Memory B cell (primary cell): ENCODE measurements at regions not wholly inside any gene's neighbourhood (a gene's known extent, or its start where the extent isn't known, plus 50 kb on each side); places are given as distances from the start of the nearest gene placed in this dataset.
"Not testable (repeated sequence)": the region's sequence is repeated elsewhere in the genome, so short reads cannot be mapped to it uniquely, and the experiment has no call there.

ENCODE experiments used
- ATAC-seq: fragments of 150-1000 bp; cut with Tn5 transposase; 2 replicates; pipeline ENCODE4 v1.10.0; 2021; ENCODE audit warnings: low read depth, mild to moderate bottlenecking, moderate library complexity
- DNase-seq, 2 donors: peaks; one replicate each; pipeline ENCODE4 v3.0.0; 2022; ENCODE audit warnings: low spot score in 2 of 2
- H3K27ac Mint-ChIP-seq: one replicate; pipeline ENCODE4 v1.8.0; 2022; ENCODE audit warnings: mild to moderate bottlenecking, moderate library complexity, mixed read lengths
- H3K27me3 Mint-ChIP-seq: one replicate; pipeline ENCODE4 v1.8.0; 2022; ENCODE audit warnings: mixed read lengths
- H3K36me3 Mint-ChIP-seq: one replicate; pipeline ENCODE4 v1.8.0; 2022; ENCODE audit warnings: mild to moderate bottlenecking, mixed read lengths
- H3K4me1 Mint-ChIP-seq: one replicate; pipeline ENCODE4 v1.8.0; 2022; ENCODE audit warnings: mixed read lengths
- H3K4me3 Mint-ChIP-seq: one replicate; pipeline ENCODE4 v1.8.0; 2022; ENCODE audit warnings: mild to moderate bottlenecking, moderate library complexity, mixed read lengths
- H3K9me3 Mint-ChIP-seq: one replicate; pipeline ENCODE4 v1.8.0; 2022; ENCODE audit warnings: mixed read lengths

DNA sequence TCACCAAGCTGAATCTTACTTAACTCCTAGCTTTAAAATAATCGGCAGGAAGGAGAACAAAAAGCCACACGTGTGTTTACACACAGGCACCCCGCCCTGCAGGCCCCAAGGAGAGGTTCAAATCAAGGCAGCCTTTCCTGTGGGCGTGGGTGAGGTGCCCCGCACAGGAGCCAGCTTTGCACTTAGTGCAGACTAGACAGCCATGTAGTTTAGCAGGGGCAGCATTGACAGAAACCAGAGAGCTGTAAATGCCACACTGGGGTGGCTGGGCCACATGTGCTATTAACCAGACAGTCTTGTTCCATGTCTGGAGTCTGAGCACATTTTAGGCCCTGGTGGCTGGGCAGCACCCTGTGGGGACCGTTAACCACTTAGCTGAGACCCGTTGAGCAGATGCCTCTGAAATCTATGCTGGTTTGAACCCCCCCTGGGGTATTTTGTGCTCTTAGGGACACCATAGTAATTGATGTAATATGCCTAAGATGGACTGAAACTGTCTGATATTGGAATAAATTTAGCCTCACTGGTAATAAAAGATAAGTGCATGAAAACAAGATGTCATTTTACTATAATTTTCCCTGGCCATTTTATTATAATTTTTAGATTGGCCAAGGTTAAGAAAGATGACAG, 106.4 kb upstream of the KCNG1 start:
- peak; percentile 47 for ATAC-seq
- no peaks in the 10 kb centered on the region for H3K36me3 Mint-ChIP-seq
- no peaks in the 10 kb centered on the region for H3K9me3 Mint-ChIP-seq

DNA sequence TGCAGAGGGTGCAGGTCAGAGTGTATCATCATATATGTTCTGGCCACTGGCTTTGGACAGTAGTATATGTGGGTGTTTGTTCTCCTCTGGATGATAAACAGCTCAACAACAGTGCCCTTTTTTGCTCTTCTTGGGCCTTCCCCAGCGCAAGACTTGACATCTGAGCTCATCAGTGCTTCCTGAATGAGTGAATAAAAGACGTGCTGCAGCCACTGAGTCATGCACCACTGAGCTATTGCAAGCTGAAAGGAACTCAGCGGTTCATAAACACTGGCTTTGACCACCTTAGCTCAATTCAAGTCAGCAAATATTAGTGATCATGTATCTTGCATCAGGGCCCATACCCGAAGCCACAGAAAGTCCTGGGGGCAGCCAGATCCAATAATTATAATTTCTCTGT, 105.3 kb upstream of the KCNG1 start:
- peak overlapping the region; percentile 60 for H3K27ac Mint-ChIP-seq
- H3K4me3 Mint-ChIP-seq = no peak overlapping the region
- peaks cover 6% of the 10 kb centered on the region for H3K27me3 Mint-ChIP-seq
- ATAC-seq = peak; percentile 93
- H3K36me3 Mint-ChIP-seq = no peaks in the 10 kb centered on the region
- no peak for DNase-seq
- no peaks in the 10 kb centered on the region for H3K9me3 Mint-ChIP-seq
- peaks cover 17% of the 10 kb centered on the region for H3K4me1 Mint-ChIP-seq

More for the DNA sequence above, 106.4 kb upstream of the KCNG1 start:
- Mint-ChIP-seq H3K4me1 (peaks cover 18% of the 10 kb centered on the region), H3K27me3 (peaks cover 6% of the 10 kb centered on the region), H3K4me3 (no peak overlapping the region), H3K27ac (no peak overlapping the region)
- no peak for DNase-seq

DNA sequence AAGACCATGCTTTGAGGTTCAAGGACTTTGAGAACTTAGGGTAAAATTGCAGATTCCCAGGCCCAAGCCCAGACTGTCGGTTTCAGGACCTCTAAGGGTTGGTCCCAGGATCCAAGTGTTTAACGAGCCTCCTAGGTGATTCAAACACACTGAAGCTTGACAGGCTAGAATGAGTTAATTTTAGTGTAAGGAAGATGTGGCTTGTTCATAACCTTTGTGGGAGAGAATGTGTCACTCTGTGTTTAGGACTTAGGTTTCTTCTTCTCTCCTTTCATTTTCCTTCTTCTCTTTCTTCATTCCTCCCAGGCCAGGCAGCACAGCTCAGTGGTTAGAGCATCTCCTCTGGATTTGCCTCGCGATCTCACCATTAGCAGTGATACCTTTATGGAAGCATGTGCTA, 104.8 kb upstream of the KCNG1 start:
- ATAC-seq (no peak), DNase-seq (no peak)
- Mint-ChIP-seq H3K27me3 (peaks cover 6% of the 10 kb centered on the region), H3K27ac (peak overlapping the region; percentile 60), H3K36me3 (no peaks in the 10 kb centered on the region), H3K4me1 (peaks cover 17% of the 10 kb centered on the region), H3K4me3 (no peak overlapping the region), H3K9me3 (no peaks in the 10 kb centered on the region)

DNA sequence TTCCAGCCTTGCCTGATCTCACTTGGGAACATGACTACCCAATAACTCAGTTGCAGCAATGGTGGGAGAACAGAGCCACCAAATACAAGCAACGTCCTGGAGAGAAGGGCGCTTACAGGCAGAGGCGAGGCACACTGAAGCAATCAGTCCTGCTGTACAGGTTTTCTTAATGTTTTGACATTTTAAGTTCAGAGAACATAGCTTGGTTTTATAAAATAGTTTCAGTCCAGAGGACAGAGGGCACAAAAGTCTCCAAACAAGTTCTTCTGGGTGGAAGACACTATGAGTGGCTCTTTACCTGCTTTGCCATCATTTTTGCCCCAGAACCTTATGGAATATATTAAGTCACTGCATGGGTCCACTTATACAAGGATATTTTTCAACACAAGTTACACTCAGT, 103.4 kb upstream of the KCNG1 start:
- Mint-ChIP-seq H3K36me3 (no peaks in the 10 kb centered on the region), H3K4me3 (no peak overlapping the region), H3K4me1 (peaks cover 17% of the 10 kb centered on the region), H3K27ac (no peak overlapping the region), H3K9me3 (no peaks in the 10 kb centered on the region), H3K27me3 (peaks cover 8% of the 10 kb centered on the region)
- ATAC-seq = no peak
- DNase-seq = no peak

DNA sequence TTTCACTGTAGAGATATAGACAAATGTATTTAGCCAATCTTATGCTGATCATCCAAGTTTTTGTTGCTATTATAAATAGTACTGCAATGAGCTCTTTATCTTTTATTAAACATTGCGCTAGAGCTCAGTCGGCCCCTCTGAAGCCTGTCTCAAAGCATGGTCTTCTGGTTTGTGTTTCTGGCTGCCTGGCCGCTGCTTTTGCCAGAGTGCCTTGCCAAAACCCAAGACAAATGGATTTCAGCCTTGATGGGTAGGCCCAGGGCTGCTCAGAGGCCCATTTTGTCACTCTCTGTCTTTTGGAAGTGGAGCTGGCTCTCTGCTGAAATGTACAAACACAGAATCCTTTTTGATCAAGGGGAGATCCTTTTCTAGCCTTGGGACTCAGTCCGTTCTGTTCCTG, 102.9 kb upstream of the KCNG1 start:
- Mint-ChIP-seq H3K27me3 (peaks cover 8% of the 10 kb centered on the region), H3K4me3 (no peak overlapping the region), H3K36me3 (no peaks in the 10 kb centered on the region), H3K4me1 (peaks cover 17% of the 10 kb centered on the region), H3K27ac (no peak overlapping the region), H3K9me3 (no peaks in the 10 kb centered on the region)
- DNase-seq = no peak
- ATAC-seq = no peak

DNA sequence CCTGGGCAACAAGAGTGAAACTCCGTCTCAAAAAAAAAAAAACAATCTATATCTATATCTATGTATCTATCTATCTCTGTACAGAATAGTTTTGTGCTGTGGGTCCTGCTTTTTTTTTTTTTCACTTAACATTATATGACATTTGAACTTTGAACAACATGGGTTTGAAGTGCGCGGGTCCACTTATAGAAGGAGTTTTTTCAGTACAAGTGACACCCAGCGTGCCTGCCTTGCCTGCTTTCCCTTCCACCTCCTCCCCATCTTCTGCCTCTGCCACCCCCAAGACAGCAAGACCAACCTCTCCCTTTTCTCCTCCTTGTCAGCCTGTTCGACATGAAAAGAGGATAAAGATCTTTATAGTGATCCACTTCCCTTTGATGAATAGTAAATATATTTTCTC, 102.2 kb upstream of the KCNG1 start:
- no peak for DNase-seq
- Mint-ChIP-seq H3K9me3 (no peaks in the 10 kb centered on the region), H3K4me1 (peaks cover 14% of the 10 kb centered on the region), H3K4me3 (no peak overlapping the region), H3K27me3 (peaks cover 6% of the 10 kb centered on the region), H3K36me3 (no peaks in the 10 kb centered on the region), H3K27ac (no peak overlapping the region)
- ATAC-seq = no peak

DNA sequence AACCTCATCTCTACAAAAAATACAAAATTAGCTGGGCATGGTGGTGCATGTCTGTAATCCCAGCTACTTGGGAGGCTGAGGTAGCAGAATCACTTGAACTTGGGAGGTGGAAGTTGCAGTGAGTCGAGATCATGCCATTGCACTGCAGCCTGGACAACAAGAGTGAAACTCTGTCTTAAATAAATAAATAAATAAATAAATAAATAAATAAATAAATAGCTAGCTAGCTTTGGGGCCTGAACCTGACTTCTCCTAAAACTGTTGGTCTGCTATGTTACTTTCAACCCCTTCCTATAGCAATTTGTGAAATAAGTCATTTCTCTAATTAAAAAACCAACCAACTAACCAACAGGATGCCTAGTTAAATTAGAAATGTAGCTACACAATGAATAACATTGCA, 101.0 kb upstream of the KCNG1 start:
- not testable (repeated sequence) for ATAC-seq, H3K27me3 Mint-ChIP-seq, DNase-seq, H3K27ac Mint-ChIP-seq, H3K4me3 Mint-ChIP-seq, H3K36me3 Mint-ChIP-seq, H3K9me3 Mint-ChIP-seq
- peaks cover 10% of the 10 kb centered on the region for H3K4me1 Mint-ChIP-seq

DNA sequence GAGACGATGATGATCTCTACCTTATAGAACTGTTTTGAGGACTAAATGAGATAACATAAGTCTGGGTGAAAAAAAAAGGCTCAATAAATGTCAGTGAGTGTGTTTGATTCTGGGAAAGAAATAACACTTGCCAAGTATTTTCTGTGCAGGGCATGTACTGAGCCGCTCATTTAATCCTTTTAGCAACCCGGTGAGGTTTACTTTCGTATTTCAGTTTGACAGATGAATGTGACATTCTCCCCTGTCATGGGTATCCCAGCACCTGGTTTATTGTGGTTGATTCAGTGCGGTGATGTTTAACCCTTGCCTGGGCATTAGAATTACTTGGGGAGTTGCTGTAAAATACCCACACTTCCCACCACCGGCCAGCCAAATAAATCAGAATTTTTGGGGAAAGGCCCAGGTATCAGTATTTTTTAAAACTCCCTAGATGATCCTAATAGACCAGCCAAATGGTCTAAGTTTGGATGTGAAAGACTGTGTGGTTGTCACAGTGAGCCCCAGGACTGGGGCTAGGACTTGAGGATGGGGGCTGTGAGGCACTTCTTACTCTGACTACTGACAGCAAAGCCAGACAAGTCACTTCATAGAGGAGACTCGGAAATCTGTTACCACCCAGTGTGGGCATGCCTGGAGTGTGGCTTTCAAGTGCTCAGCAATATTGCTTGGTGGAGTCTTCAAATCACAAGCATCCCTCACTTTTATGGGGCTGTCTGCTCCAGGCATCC, 100.2 kb upstream of the KCNG1 start:
- Mint-ChIP-seq H3K27me3 (peaks cover 2% of the 10 kb centered on the region), H3K36me3 (no peaks in the 10 kb centered on the region), H3K4me3 (no peak overlapping the region), H3K9me3 (no peaks in the 10 kb centered on the region), H3K27ac (no peak overlapping the region), H3K4me1 (peaks cover 3% of the 10 kb centered on the region)
- no peak for DNase-seq
- no peak for ATAC-seq

DNA sequence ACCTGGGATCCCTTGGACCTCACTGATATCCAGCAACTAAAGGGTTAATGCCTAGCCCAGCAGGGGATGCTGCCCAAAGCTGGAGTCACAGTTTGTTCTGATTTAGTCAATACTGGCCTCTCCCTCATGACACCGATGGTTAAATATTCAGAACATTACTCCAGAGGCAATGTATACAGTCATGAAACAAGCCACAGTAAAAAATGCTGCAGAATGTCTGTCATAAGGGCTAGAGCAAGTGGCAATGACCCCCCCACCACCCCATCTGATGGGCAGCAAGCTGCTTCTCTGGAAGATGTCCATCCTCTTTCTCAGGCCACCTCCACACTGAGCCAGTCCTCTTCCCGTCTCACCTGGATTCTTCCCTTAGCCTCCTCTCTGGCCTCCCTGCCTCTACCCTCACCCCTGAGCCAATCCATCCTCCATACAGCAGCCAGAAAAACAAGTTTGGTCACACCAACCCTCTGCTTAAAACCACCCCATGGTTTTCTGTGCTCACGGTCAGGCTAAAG, 99.0 kb upstream of the KCNG1 start:
- Mint-ChIP-seq H3K36me3 (no peaks in the 10 kb centered on the region), H3K4me3 (no peak overlapping the region), H3K9me3 (no peaks in the 10 kb centered on the region), H3K27me3 (peaks cover 2% of the 10 kb centered on the region), H3K27ac (no peak overlapping the region), H3K4me1 (no peaks in the 10 kb centered on the region)
- ATAC-seq (no peak), DNase-seq (no peak)

DNA sequence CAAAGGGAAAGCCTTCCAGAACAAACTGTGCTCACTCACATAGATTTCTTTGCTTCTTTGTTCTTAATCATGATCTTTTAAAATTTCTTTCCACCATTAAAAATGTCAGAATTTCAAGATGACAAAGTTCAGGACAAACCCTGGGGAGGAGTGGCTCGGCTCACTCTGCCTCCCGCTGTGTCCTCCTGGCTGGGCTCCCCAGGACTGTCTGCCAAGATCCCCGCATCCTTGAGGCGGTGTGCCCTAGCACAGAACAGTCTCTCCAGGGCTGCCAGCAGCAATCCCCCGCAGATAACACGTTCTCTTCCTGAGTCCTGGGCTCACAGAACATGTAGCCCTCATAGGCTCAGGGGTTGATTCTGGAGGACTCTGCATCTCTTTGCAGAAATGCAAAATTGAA, 98.4 kb upstream of the KCNG1 start:
- H3K27me3 Mint-ChIP-seq = peaks cover 2% of the 10 kb centered on the region
- no peak for ATAC-seq
- no peak overlapping the region for H3K4me3 Mint-ChIP-seq
- no peaks in the 10 kb centered on the region for H3K36me3 Mint-ChIP-seq
- no peak for DNase-seq
- H3K9me3 Mint-ChIP-seq = no peaks in the 10 kb centered on the region
- no peak overlapping the region for H3K27ac Mint-ChIP-seq
- H3K4me1 Mint-ChIP-seq = no peaks in the 10 kb centered on the region

DNA sequence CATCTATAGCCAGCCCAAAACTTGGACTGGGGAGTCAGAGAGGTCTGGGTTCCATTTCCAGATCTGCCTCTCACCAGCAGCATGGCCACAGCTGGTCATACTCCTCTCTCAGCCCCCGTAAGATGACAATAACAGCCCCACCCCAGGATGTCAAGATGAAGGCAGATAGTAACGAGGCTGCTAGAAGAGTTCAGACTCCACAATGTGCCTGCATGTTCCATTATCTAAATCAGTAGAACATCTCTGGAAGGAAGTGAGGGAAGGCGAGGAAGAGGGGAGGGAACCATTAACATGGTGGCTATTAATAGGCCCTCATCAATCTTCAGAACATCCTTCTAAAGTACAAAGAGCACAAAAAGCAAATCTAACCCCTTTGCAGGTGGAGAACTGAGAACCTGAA, 98.0 kb upstream of the KCNG1 start:
- no peaks in the 10 kb centered on the region for H3K9me3 Mint-ChIP-seq
- H3K27ac Mint-ChIP-seq = no peak overlapping the region
- DNase-seq = no peak
- H3K4me1 Mint-ChIP-seq = no peaks in the 10 kb centered on the region
- no peaks in the 10 kb centered on the region for H3K36me3 Mint-ChIP-seq
- ATAC-seq = no peak
- H3K27me3 Mint-ChIP-seq = peaks cover 2% of the 10 kb centered on the region
- no peak overlapping the region for H3K4me3 Mint-ChIP-seq

DNA sequence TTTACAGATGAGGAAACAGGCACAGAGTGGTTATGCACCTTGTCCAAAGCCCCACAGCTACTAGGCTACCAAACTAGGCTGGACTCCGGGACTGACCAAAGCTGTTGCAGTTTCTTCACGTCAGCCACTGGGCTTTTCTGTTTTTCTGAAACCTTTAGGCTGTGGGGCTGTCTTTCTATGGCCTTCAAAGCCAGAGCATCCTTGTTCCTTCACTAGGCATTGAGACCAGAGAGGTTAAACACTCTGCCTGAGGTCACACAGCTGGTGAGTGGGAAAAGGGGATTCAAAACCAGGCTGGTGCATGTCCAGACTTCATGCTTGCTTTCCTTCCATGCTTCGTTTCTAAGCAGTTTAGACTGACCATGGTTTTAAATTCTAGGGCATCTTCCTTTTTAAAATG, 97.5 kb upstream of the KCNG1 start:
- Mint-ChIP-seq H3K4me3 (no peak overlapping the region), H3K27me3 (peaks cover 2% of the 10 kb centered on the region), H3K9me3 (no peaks in the 10 kb centered on the region), H3K36me3 (no peaks in the 10 kb centered on the region), H3K27ac (no peak overlapping the region), H3K4me1 (no peaks in the 10 kb centered on the region)
- no peak for ATAC-seq
- no peak for DNase-seq

DNA sequence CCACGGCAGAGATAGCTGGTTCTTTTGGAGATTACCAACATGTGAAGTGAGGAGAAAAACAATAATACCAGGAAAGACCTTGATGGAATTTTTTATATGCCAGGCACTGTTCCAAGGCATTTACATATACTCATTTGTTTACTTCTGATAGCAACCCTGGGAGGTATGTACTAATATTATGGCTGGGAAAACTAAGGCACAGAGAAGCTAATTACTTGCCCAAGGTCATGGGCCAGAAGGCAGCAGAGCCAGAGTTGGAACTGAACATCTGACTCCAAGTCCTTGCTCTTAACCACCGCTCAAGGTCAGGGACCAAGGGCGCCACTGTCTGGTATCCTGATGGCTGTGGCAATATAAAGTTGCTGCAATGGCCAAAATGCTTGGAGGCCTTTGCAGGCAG, 97.0 kb upstream of the KCNG1 start:
- Mint-ChIP-seq H3K4me1 (no peaks in the 10 kb centered on the region), H3K27ac (no peak overlapping the region), H3K9me3 (no peaks in the 10 kb centered on the region), H3K36me3 (no peaks in the 10 kb centered on the region), H3K27me3 (peaks cover 2% of the 10 kb centered on the region), H3K4me3 (no peak overlapping the region)
- DNase-seq (no peak), ATAC-seq (no peak)

DNA sequence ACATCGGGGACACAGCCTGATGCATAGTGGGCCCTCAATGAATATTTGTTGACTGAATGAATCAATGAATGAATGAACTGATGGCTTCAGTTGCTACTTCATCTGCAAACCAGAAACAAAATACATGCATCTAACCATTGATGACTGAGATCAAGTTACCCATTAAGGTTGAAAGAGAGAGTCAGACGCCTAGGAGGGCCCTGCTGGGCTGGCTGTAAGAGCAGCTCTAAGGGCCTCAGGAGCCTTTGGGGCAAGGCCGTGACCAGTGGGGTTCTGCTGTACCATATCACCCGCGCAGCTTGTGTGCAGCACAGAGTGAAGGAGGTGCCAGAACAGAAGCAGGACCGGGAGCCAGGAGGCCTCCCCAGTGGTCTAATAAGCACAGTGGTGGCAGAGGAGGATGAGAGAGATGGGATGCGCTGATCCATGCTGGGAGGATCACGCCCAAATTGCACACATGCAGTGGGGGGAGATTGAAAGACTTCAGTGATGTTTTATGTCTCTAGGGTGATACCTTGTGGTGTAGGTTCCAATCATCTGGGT, 96.1 kb upstream of the KCNG1 start:
- no peaks in the 10 kb centered on the region for H3K4me1 Mint-ChIP-seq
- DNase-seq = no peak
- H3K36me3 Mint-ChIP-seq = no peaks in the 10 kb centered on the region
- no peak overlapping the region for H3K27ac Mint-ChIP-seq
- no peaks in the 10 kb centered on the region for H3K9me3 Mint-ChIP-seq
- H3K27me3 Mint-ChIP-seq = peaks cover 2% of the 10 kb centered on the region
- ATAC-seq = no peak
- H3K4me3 Mint-ChIP-seq = no peak overlapping the region
